GM23338 (cell line): ENCODE measurements at regions not wholly inside any gene's neighbourhood (a gene's known extent, or its start where the extent isn't known, plus 50 kb on each side); places are given as distances from the start of the nearest gene placed in this dataset.

Experiments used
- ATAC-seq: fragments of 200-7000 bp; cut with Tn5 transposase; 3 replicates; pipeline ENCODE4 v1.9.1; 2020
- DNase-seq: peaks from one replicate; pipeline ENCODE4 v3.0.0-alpha.2; 2015; ENCODE audit warnings: low spot score
- H2AFZ ChIP-seq: fragments of 200-600 bp; sonication (generic); 2 replicates; pipeline ENCODE4 v1.8.0; 2016; ENCODE audit warnings: antibody characterized with exemption, mild to moderate bottlenecking, moderate library complexity
- H3F3A ChIP-seq: fragments of 200-600 bp; sonication (generic); replicated peaks from 2 replicates; pipeline ENCODE4 v1.8.0; 2017; ENCODE audit warnings: antibody characterized with exemption, mixed run types, low read depth
- H3K27ac ChIP-seq: fragments of 200-600 bp; sonication (generic); 2 replicates; pipeline ENCODE4 v1.6.1; 2016; ENCODE audit warnings: low read depth
- H3K27me3 ChIP-seq: fragments of 200-600 bp; sonication (generic); 2 replicates; pipeline ENCODE4 v1.8.0; 2016; ENCODE audit warnings: mild to moderate bottlenecking, mixed run types, moderate library complexity; ENCODE audit not compliant: insufficient read depth
- H3K36me3 ChIP-seq: fragments of 200-600 bp; sonication (generic); 2 replicates; pipeline ENCODE4 v1.8.0; 2016; ENCODE audit warnings: mild to moderate bottlenecking; ENCODE audit not compliant: insufficient read depth
- H3K4me1 ChIP-seq: fragments of 200-600 bp; sonication (generic); 2 replicates; pipeline ENCODE4 v1.8.0; 2016; ENCODE audit warnings: mild to moderate bottlenecking, moderate library complexity; ENCODE audit not compliant: insufficient read depth
- H3K4me2 ChIP-seq: fragments of 200-600 bp; sonication (generic); 2 replicates; pipeline ENCODE4 v1.7.1; 2017; ENCODE audit warnings: mixed run types
- H3K4me3 ChIP-seq: fragments of 200-600 bp; sonication (generic); 2 replicates; pipeline ENCODE4 v1.6.1; 2016; ENCODE audit warnings: mixed run types
- H3K79me2 ChIP-seq: fragments of 200-600 bp; sonication (generic); replicated peaks from 2 replicates; pipeline ENCODE4 v1.8.0; 2017; ENCODE audit warnings: mild to moderate bottlenecking; ENCODE audit not compliant: insufficient read depth
- H3K9me2 ChIP-seq: fragments of 200-600 bp; sonication (generic); 2 replicates; pipeline ENCODE4 v1.8.0; 2017; ENCODE audit not compliant: insufficient read depth
- H4K20me1 ChIP-seq: fragments of 200-600 bp; sonication (generic); replicated peaks from 2 replicates; pipeline ENCODE4 v1.8.0; 2017; ENCODE audit warnings: mild to moderate bottlenecking; ENCODE audit not compliant: insufficient read depth
- H3K27ac Mint-ChIP-seq: 2 replicates; pipeline ENCODE4 v1.8.0; 2020; ENCODE audit warnings: inconsistent platforms, mild to moderate bottlenecking, moderate library complexity, mixed read lengths
- H3K27me3 Mint-ChIP-seq: 3 replicates; pipeline ENCODE4 v1.8.0; 2022; ENCODE audit warnings: low read depth, mild to moderate bottlenecking, moderate library complexity, mixed read lengths, inconsistent platforms; ENCODE audit not compliant: insufficient read depth, poor library complexity
- H3K36me3 Mint-ChIP-seq: 3 replicates; pipeline ENCODE4 v1.8.0; 2021; ENCODE audit warnings: low read depth, mild to moderate bottlenecking, inconsistent platforms, moderate library complexity, mixed read lengths
- H3K4me1 Mint-ChIP-seq: 3 replicates; pipeline ENCODE4 v1.8.0; 2020; ENCODE audit warnings: mild to moderate bottlenecking, inconsistent platforms, mixed read lengths
- H3K4me3 Mint-ChIP-seq: 3 replicates; pipeline ENCODE4 v1.8.0; 2021; ENCODE audit warnings: moderate library complexity, mild to moderate bottlenecking, inconsistent platforms, mixed read lengths
- H3K9me3 Mint-ChIP-seq: 3 replicates; pipeline ENCODE4 v1.8.0; 2020; ENCODE audit warnings: moderate library complexity, mild to moderate bottlenecking, inconsistent platforms, mixed read lengths
- EZH2 ChIP-seq: fragments of 200-600 bp; sonication (generic); IDR thresholded peaks from one replicate; pipeline ENCODE4 v1.8.0; 2017; ENCODE audit warnings: antibody characterized with exemption, mild to moderate bottlenecking, low read depth; ENCODE audit not compliant: unreplicated experiment
- EZH2phosphoT487 ChIP-seq: fragments of 200-600 bp; sonication (generic); IDR thresholded peaks from one replicate; pipeline ENCODE4 v1.8.1; 2018; ENCODE audit warnings: antibody characterized with exemption; ENCODE audit not compliant: unreplicated experiment
- JUNB ChIP-seq: IDR thresholded peaks from one replicate; pipeline ENCODE4 v1.6.1; 2016; ENCODE audit warnings: antibody characterized with exemption; ENCODE audit not compliant: unreplicated experiment
- NANOG ChIP-seq: IDR thresholded peaks from 2 replicates; pipeline ENCODE4 v1.6.1; 2016; ENCODE audit warnings: antibody characterized with exemption, borderline replicate concordance
- STAT1 ChIP-seq: IDR thresholded peaks from one replicate; pipeline ENCODE4 v1.6.1; 2016; ENCODE audit warnings: antibody characterized with exemption; ENCODE audit not compliant: unreplicated experiment
- ZNF114 ChIP-seq: fragments of 250-450 bp; sonication (Bioruptor Pico); IDR thresholded peaks from 2 replicates; pipeline ENCODE4 v1.5.0; 2020; ENCODE audit warnings: mild to moderate bottlenecking, moderate library complexity
- ZNF331 ChIP-seq: fragments of 250-450 bp; sonication (Bioruptor Pico); IDR thresholded peaks from 2 replicates; pipeline ENCODE4 v1.5.0; 2020; ENCODE audit warnings: low read depth, mild to moderate bottlenecking, moderate library complexity
- TF ChIP-seq, protein P1 (sequence below): IDR thresholded peaks from one replicate; pipeline ENCODE4 v1.6.1; 2018; ENCODE audit warnings: antibody characterized with exemption; ENCODE audit not compliant: unreplicated experiment
- TF ChIP-seq, protein P2 (sequence below), 2 experiments: fragments of 200-600 bp in 1 of 2; sonication (generic) in 1 of 2; conservative IDR thresholded peaks; 2 replicates each; pipeline versions ENCODE4 v1.5.1 to v1.6.1; 2016 to 2017; ENCODE audit warnings: antibody characterized with exemption in 2 of 2, low read depth in 2 of 2, mild to moderate bottlenecking in 2 of 2, moderate library complexity in 1 of 2
- TF ChIP-seq, protein P3 (sequence below): fragments of 250-450 bp; sonication (Bioruptor Pico); IDR thresholded peaks from 2 replicates; pipeline ENCODE4 v1.5.0; 2020; ENCODE audit warnings: mild to moderate bottlenecking, moderate library complexity

DNA sequence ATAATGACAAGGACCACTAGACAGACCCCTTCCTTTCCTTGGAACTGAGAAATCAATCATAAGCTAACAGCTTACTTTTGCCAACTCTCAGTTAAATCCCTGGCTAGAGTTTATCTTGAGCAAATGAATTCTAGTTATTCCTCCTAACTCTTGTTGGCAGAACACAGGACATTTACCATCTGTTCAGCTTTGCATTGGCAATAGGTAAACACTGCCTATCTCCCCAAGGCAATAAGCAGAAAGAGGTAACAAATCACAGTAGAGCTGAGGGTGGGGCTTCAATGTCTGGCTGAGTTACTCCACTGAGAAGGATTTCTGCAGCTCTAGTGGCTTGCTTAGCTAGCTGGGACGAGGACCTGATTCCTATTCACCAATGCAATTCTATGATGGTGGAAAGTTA lies 503.3 kb upstream of the GRIA1 start (continued):
- TF ChIP-seq, protein P1, sequence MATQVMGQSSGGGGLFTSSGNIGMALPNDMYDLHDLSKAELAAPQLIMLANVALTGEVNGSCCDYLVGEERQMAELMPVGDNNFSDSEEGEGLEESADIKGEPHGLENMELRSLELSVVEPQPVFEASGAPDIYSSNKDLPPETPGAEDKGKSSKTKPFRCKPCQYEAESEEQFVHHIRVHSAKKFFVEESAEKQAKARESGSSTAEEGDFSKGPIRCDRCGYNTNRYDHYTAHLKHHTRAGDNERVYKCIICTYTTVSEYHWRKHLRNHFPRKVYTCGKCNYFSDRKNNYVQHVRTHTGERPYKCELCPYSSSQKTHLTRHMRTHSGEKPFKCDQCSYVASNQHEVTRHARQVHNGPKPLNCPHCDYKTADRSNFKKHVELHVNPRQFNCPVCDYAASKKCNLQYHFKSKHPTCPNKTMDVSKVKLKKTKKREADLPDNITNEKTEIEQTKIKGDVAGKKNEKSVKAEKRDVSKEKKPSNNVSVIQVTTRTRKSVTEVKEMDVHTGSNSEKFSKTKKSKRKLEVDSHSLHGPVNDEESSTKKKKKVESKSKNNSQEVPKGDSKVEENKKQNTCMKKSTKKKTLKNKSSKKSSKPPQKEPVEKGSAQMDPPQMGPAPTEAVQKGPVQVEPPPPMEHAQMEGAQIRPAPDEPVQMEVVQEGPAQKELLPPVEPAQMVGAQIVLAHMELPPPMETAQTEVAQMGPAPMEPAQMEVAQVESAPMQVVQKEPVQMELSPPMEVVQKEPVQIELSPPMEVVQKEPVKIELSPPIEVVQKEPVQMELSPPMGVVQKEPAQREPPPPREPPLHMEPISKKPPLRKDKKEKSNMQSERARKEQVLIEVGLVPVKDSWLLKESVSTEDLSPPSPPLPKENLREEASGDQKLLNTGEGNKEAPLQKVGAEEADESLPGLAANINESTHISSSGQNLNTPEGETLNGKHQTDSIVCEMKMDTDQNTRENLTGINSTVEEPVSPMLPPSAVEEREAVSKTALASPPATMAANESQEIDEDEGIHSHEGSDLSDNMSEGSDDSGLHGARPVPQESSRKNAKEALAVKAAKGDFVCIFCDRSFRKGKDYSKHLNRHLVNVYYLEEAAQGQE, result no peak
- TF ChIP-seq ZNF331 (CRISPR knock-in tag) (no peak), EZH2 (no peak), EZH2phosphoT487 (no peak), JUNB (no peak)

DNA sequence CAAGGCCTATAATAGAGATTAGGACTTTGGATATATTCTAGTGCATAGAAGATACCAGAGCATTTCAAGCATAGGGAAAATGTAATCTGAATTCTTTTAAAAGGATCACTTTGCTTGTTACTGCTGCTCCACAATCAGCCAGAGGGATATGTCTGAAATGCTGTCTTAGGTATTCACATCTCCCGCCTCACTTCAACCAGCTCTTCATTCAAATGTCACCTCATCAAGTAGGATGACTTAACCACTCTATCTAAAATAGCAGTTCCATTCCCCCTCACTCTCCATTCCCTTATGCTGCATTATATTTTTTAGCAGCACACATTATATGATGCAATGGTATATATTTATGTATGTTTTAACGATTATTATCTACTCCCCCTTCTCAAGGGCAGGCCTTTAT lies 500.3 kb upstream of the GRIA1 start:
- ATAC-seq (no peak), DNase-seq (no peak)
- Histone ChIP-seq H2AFZ (no peak overlapping the region), H3K27me3 (no peaks in the 10 kb centered on the region), H3K79me2 (no peaks in the 10 kb centered on the region), H3F3A (no peaks in the 10 kb centered on the region), H3K27ac (no peak overlapping the region), H3K4me2 (no peak overlapping the region), H3K4me1 (peaks cover 12% of the 10 kb centered on the region), H3K4me3 (no peak overlapping the region), H4K20me1 (no peaks in the 10 kb centered on the region), H3K36me3 (no peaks in the 10 kb centered on the region), H3K9me2 (peaks cover 14% of the 10 kb centered on the region)
- no peak overlapping the region for H3K4me3 Mint-ChIP-seq
- no peaks in the 10 kb centered on the region for H3K9me3 Mint-ChIP-seq
- H3K36me3 Mint-ChIP-seq, result no peaks in the 10 kb centered on the region
- no peaks in the 10 kb centered on the region for H3K27me3 Mint-ChIP-seq
- no peak overlapping the region for H3K27ac Mint-ChIP-seq
- peaks cover 10% of the 10 kb centered on the region for H3K4me1 Mint-ChIP-seq
- TF ChIP-seq, protein P2, sequence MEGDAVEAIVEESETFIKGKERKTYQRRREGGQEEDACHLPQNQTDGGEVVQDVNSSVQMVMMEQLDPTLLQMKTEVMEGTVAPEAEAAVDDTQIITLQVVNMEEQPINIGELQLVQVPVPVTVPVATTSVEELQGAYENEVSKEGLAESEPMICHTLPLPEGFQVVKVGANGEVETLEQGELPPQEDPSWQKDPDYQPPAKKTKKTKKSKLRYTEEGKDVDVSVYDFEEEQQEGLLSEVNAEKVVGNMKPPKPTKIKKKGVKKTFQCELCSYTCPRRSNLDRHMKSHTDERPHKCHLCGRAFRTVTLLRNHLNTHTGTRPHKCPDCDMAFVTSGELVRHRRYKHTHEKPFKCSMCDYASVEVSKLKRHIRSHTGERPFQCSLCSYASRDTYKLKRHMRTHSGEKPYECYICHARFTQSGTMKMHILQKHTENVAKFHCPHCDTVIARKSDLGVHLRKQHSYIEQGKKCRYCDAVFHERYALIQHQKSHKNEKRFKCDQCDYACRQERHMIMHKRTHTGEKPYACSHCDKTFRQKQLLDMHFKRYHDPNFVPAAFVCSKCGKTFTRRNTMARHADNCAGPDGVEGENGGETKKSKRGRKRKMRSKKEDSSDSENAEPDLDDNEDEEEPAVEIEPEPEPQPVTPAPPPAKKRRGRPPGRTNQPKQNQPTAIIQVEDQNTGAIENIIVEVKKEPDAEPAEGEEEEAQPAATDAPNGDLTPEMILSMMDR (conservative IDR thresholded peaks at IDR 0.05; ENCODE audit: low read depth in 2 of 2), result no peak
- TF ChIP-seq EZH2phosphoT487, result no peak
- TF ChIP-seq, protein P1, result no peak
- no peak for TF ChIP-seq NANOG
- TF ChIP-seq ZNF114, result no peak
- no peak for TF ChIP-seq ZNF331 (CRISPR knock-in tag)
- TF ChIP-seq EZH2, result no peak
- TF ChIP-seq STAT1, result no peak
- TF ChIP-seq, protein P3, sequence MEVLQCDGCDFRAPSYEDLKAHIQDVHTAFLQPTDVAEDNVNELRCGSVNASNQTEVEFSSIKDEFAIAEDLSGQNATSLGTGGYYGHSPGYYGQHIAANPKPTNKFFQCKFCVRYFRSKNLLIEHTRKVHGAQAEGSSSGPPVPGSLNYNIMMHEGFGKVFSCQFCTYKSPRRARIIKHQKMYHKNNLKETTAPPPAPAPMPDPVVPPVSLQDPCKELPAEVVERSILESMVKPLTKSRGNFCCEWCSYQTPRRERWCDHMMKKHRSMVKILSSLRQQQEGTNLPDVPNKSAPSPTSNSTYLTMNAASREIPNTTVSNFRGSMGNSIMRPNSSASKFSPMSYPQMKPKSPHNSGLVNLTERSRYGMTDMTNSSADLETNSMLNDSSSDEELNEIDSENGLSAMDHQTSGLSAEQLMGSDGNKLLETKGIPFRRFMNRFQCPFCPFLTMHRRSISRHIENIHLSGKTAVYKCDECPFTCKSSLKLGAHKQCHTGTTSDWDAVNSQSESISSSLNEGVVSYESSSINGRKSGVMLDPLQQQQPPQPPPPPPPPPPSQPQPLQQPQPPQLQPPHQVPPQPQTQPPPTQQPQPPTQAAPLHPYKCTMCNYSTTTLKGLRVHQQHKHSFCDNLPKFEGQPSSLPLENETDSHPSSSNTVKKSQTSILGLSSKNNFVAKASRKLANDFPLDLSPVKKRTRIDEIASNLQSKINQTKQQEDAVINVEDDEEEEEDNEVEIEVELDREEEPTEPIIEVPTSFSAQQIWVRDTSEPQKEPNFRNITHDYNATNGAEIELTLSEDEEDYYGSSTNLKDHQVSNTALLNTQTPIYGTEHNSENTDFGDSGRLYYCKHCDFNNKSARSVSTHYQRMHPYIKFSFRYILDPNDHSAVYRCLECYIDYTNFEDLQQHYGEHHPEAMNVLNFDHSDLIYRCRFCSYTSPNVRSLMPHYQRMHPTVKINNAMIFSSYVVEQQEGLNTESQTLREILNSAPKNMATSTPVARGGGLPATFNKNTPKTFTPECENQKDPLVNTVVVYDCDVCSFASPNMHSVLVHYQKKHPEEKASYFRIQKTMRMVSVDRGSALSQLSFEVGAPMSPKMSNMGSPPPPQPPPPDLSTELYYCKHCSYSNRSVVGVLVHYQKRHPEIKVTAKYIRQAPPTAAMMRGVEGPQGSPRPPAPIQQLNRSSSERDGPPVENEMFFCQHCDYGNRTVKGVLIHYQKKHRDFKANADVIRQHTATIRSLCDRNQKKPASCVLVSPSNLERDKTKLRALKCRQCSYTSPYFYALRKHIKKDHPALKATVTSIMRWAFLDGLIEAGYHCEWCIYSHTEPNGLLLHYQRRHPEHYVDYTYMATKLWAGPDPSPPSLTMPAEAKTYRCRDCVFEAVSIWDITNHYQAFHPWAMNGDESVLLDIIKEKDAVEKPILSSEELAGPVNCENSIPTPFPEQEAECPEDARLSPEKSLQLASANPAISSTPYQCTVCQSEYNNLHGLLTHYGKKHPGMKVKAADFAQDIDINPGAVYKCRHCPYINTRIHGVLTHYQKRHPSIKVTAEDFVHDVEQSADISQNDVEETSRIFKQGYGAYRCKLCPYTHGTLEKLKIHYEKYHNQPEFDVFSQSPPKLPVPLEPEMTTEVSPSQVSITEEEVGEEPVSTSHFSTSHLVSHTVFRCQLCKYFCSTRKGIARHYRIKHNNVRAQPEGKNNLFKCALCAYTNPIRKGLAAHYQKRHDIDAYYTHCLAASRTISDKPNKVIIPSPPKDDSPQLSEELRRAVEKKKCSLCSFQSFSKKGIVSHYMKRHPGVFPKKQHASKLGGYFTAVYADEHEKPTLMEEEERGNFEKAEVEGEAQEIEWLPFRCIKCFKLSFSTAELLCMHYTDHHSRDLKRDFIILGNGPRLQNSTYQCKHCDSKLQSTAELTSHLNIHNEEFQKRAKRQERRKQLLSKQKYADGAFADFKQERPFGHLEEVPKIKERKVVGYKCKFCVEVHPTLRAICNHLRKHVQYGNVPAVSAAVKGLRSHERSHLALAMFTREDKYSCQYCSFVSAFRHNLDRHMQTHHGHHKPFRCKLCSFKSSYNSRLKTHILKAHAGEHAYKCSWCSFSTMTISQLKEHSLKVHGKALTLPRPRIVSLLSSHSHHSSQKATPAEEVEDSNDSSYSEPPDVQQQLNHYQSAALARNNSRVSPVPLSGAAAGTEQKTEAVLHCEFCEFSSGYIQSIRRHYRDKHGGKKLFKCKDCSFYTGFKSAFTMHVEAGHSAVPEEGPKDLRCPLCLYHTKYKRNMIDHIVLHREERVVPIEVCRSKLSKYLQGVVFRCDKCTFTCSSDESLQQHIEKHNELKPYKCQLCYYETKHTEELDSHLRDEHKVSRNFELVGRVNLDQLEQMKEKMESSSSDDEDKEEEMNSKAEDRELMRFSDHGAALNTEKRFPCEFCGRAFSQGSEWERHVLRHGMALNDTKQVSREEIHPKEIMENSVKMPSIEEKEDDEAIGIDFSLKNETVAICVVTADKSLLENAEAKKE (CRISPR knock-in tag), result no peak
